Brain microvascular endothelial cell (primary cell): ENCODE measurements at regions not wholly inside any gene's neighbourhood (a gene's known extent, or its start where the extent isn't known, plus 50 kb on each side); places are given as distances from the start of the nearest gene placed in this dataset.
A peak's percentile ranks its signal among the peaks of the same experiment; 100 is the strongest.

Experiments used
- DNase-seq: peaks from one replicate; pipeline ENCODE4 v3.0.0-alpha.2; 2020
- H3K27ac ChIP-seq: fragments of 250-450 bp; sonication (Bioruptor Pico); 2 replicates; pipeline ENCODE4 v1.5.1; 2020; ENCODE audit warnings: mild to moderate bottlenecking, moderate library complexity
- H3K27me3 ChIP-seq: fragments of 250-450 bp; sonication (Bioruptor Pico); replicated peaks from 2 replicates; pipeline ENCODE4 v1.5.1; 2020; ENCODE audit warnings: mild to moderate bottlenecking
- H3K36me3 ChIP-seq: fragments of 250-450 bp; sonication (Bioruptor Pico); replicated peaks from 2 replicates; pipeline ENCODE4 v1.5.1; 2020; ENCODE audit warnings: mild to moderate bottlenecking
- H3K4me3 ChIP-seq: 2 replicates; pipeline ENCODE4 v1.5.1; 2011; ENCODE audit warnings: low read depth, mild to moderate bottlenecking, control low read depth, low read length, moderate library complexity
- CTCF ChIP-seq: IDR thresholded peaks from 2 replicates; pipeline ENCODE4 v1.5.1; 2011; ENCODE audit warnings: low read depth, mild to moderate bottlenecking, moderate library complexity, low read length, control low read depth, inconsistent platforms; ENCODE audit errors: missing control alignments
- in situ Hi-C: cut with HindIII; loops from 2 replicates; pipeline ENCODE4 v1.10.0; 2017; ENCODE audit warnings: low sequenced_read_pairs, low pct_ligation_motif_present

- H3K27ac ChIP-seq: no peak overlapping the region
- no peaks in the 10 kb centered on the region for H3K27me3 ChIP-seq
- no peaks in the 10 kb centered on the region for H3K36me3 ChIP-seq
- DNase-seq: no peak
- TF ChIP-seq CTCF: no peak
- in situ Hi-C loops: no loop called here
- H3K4me3 ChIP-seq: no peak overlapping the region
Observed at GRCh38 chr6:141209890-141210289, 922.8 kb upstream of the GJE1 start.

- no peak overlapping the region for H3K27ac ChIP-seq
- in situ Hi-C loops: no loop called here
- no peak for TF ChIP-seq CTCF
- H3K36me3 ChIP-seq: no peaks in the 10 kb centered on the region
- no peak overlapping the region for H3K4me3 ChIP-seq
- no peaks in the 10 kb centered on the region for H3K27me3 ChIP-seq
- no peak for DNase-seq
Observed at GRCh38 chr6:141208101-141208500, 924.6 kb upstream of the GJE1 start.

GRCh38 chr6:141203902-141204575 is 928.7 kb upstream of the GJE1 start:
- no peaks in the 10 kb centered on the region for H3K27me3 ChIP-seq
- in situ Hi-C loops: no loop called here
- no peak overlapping the region for H3K27ac ChIP-seq
- peak; percentile 1 for DNase-seq
- H3K36me3 ChIP-seq: no peaks in the 10 kb centered on the region
- H3K4me3 ChIP-seq: no peak overlapping the region
- TF ChIP-seq CTCF: no peak

GRCh38 chr6:141202626-141203025 is 930.1 kb upstream of the GJE1 start:
- TF ChIP-seq CTCF: no peak
- in situ Hi-C loops: no loop called here
- no peaks in the 10 kb centered on the region for H3K36me3 ChIP-seq
- DNase-seq: no peak
- H3K27me3 ChIP-seq: no peaks in the 10 kb centered on the region
- H3K4me3 ChIP-seq: no peak overlapping the region
- no peak overlapping the region for H3K27ac ChIP-seq

- Histone ChIP-seq H3K36me3 (no peaks in the 10 kb centered on the region), H3K27ac (no peak overlapping the region), H3K4me3 (no peak overlapping the region), H3K27me3 (no peaks in the 10 kb centered on the region)
- in situ Hi-C loops: no loop called here
- no peak for DNase-seq
- no peak for TF ChIP-seq CTCF
Observed at GRCh38 chr6:141199074-141199473, 933.7 kb upstream of the GJE1 start.

GRCh38 chr6:141195251-141195832 is 937.4 kb upstream of the GJE1 start:
- no peak overlapping the region for H3K27ac ChIP-seq
- in situ Hi-C loops: no loop called here
- no peak for TF ChIP-seq CTCF
- no peaks in the 10 kb centered on the region for H3K27me3 ChIP-seq
- no peaks in the 10 kb centered on the region for H3K36me3 ChIP-seq
- H3K4me3 ChIP-seq: no peak overlapping the region
- DNase-seq: no peak
